ENCODE measurements at regions not wholly inside any gene's neighbourhood (a gene's known extent, or its start where the extent isn't known, plus 50 kb on each side); places are given as distances from the start of the nearest gene placed in this dataset.
"Not testable (repeated sequence)": the region's sequence is repeated elsewhere in the genome, so short reads cannot be mapped to it uniquely, and the experiment has no call there.

DNA sequence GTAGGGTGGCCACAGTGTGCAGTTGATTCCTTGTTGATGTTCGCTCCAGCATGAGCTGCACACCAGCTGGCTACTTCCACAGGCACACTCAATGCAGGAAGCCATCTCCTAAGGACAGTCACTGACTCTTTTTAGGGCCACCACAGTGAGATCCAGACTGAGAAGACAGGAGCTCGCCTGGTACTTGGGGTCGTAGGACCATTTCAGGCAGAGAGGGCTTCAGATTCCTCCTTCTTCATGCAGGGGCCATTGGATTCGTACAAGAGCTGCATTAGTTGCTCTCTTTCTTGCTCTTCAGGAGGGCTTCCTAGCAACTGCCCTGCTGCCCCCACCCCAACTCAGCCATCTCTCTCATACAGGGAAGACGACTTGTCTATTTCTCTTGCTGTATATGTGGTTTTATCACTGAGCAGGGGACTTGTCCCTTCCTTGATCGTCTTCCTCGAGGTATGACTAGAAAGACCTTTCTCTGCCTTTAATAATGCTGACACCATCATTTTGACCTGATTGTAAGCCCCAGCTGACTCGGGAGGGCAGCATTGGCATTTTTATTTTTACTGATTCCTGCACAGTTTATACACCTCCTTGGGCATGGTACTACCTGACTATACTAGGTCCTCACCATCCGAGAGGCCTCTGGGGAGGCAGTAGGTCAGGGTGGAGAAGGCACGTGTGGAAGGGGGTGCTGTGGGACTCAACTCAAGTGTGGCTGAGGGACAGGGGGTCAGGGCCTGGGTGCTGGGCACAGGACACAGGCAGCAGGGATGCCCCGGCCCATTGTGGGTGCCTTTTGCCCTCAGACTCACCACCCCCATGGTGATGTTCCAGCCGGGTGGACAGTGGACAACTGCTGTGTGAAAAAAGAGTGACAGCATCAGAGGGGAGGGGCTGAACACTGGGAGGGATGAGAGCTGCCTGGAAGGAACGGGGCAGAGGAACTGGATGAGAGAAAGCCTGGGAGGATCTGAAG is 136.7 kb upstream of the ZNF746 start:
- no peak for DNase-seq

DNA sequence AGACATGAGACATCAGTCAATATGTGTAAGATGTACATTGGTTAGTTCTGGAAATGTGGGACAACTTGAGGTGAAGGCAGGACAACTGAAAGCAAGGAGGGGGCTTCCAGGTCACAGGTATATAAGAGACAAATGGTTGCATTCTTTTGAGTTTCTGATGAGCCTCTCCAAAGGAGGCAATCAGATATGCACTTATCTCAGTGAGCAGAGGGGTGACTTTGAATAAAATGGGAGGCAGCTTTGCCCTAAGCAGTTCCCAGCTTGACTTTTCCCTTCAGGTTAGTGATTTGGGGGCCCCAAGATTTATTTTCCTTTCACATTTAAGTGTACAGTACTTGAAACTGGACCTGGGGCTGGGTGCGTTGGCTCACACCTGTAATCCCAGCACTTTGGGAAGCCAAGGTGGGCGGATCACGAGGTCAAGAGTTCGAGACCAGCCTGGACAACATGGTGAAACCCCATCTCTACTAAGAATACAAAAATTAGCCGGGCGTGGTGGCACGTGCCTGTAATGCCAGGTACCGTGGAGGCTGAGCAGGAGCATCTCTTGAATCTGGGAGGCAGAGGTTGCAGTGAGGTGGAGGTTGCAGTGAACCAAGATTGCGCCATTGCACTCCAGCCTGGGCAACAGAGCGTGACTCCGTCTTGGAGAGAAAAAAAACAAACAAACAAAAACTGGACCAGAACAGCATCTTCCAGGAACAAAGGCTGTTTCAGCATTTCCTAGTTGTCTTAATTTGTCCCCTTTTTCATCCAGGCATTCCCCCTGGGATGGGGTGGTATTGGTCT is 130.9 kb upstream of the ZNF746 start:
- DNase-seq, result not testable (repeated sequence)

DNA sequence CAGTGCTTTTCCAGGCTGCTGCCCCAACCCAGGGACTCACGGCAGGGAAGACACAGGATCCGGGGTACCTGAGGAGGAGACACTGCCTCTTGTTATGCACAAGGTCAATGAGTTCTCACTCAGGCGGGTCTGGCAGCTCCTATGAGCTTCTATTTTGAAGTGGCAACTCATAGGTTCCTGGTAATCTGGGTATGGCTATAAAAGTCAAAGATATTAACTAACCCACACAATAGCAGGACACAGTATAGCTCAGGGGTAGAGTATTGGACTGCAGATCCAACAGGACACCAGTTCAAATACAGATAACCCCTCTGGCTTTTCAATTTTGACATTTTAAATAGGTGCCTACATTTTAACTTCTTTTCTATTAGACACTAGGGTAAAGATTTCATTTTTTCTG is 130.3 kb upstream of the ZNF746 start:
- no peak for DNase-seq

DNA sequence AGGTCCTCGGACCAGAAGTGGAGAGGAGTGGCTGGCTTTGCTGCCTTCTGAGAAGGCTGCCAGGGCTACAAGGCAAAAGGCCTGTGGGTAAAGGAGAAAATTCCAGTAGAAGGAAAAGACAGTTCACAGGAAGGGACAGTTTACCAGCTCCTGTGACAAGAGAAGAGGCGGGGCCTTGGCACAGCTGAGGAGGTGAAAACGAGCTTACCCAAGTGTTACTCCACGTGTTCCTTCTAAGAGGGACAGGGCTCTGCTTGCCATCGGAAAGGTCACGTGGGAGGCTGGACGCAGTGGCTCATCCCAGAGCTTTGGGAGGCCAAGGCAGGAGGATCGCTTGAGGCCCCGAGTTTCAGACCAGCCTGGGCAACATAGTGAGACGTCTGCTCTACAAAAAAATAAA is 129.4 kb upstream of the ZNF746 start:
- DNase-seq, result no peak

DNA sequence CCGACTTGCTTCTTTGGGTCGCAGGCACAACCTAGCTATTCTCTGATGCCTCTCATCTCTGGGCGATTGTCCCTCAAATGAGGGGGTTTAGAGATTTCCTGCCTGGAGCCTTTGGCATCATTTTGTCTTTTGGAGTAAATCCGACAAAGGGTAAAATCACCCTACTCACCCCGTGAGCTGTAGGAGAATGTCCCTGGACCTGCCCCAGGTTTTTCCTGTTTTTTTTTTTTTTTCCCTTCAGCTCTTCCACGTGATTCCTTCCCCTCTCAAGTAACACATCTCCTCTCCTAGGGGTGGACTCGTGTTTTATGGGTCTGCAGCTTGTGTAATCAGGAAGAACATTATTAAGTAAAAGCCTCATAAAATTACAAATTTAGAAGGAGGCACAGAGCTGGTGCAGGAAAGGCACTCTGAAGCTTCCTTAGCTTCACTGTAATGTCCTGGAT is 128.4 kb upstream of the ZNF746 start:
- DNase-seq, result no peak

DNA sequence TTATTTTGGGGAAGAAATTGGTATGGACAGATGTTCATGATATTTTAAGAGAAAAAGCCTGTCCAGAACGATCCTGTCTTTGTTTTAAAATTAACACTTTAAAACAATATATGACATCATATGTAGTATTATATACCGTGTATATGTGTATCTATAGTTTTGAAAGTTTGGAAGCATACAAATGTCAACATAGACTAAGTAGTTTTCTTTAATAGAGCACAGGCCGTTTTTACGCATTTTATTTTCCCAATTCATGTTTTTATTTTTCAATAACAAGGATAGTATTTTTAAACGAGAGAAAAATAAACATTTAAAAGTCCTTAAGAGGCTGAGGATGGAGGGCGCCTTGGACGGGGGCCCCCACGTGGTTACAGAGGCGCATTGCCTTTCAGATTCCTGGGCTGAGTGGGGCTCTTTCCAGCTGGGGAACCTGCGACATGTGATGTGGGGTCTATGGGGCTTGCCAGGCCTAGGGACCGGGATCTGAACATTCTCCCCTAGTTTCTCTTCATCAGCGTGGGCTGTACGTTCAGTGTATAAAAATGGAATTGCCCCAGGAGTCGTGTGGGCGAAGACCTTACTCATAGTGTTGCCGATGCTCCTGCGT is 127.8 kb upstream of the ZNF746 start:
- peak in 1 of 3 experiments; percentile 50 for DNase-seq

DNA sequence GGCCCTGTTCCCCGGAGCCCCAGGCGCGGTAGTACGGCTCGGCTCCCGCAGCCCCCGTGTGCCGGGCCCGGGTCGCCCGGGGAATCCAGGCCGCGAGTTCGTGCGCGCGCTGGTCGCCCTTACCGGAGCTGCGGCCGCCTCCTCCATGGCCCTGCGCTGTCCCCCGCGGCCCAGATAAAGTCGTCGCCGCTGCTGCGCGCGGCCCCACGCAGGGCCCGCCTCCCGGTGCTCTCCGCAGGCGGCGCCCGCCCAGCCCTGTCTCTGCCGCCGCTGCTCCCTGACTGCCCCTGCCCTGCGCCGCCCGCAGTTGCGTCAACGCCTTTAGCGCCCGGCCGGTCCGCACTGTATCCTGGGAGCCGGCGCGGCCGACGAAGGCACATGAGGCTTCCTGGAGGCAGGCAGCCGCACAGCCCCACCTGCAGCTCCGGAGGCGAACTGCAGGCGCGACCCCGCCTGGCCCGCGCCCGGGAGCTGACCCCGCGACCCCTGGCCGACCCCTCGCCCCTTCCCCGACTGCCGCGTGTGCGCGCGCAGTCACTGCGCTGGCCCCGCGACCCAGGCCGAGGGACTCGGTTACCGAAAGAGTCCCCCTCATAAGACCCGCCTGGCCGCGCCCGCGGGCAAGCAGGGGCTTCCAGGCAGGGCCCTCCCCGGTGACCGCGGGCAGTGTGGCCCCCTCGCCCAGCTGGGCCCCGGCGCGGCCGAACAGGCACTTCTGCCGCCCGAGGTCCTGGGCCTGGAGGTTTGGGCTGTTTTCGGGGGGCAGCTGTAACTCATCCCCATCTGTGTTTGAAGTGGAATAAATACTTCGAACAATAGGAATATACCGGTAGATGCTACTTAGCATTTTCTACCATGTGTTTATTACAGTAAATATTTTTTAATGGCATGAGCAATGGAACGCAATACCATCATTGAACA is 127.1 kb upstream of the ZNF746 start:
- DNase-seq, result peak; percentile 92 to 95 (median 93)

DNA sequence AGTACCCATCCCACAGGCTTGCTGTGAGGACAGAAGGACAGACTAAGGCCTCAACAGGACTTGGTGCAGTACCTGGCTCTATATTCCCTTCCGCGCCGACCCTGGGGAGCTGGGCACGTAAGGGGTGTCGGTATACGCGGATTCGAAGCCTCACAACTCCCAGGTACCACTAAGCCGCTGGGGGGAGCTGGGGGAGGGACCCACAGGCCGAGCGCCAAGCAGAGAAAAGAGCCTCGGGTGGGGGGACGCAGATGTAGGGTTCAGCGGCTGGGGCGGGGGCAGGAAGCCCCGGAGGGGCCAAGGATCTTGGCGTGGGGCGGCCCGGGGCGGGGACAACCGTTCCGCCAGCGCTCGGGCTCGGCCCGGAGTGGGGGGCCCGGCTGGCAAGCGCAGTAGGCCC is 126.4 kb upstream of the ZNF746 start:
- DNase-seq, result peak; percentile 12 to 64 (median 54)

DNA sequence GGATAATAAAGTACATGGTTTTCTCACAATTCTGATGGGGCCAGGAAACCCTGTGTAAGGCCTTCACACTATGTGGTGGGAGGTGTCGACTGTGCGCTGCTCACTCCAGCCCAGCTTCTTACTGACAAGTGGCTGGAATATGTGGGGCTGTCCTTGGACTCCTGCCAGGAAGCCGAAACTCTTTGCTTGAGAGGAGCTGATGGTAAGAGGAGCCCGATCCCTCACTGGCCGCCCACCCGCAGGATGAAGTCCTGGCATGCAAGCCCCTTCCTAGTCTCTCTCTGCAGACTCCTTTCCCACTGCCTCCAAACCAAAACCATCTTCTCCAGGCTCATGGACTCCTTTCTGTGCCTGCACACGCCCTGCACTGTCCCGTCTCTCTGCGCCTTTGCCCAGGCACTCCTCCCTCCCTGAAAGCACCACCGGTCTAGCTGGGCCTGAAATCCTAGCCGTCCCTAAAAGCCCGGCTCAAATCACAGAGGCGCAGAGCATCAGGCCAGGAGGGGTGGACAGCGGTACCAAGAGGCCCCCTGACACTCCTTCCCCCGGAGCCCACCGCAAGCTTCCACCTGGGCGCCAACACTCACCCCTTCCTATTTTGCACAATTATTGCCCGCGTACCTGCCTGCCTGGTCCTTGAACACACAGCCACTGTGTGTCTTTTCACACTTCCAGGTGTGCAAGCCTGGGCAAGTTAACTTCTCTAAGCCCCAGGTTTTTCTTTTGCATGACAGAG is 125.8 kb upstream of the ZNF746 start:
- peak in 2 of 3 experiments; percentile 33 to 48 for DNase-seq

DNA sequence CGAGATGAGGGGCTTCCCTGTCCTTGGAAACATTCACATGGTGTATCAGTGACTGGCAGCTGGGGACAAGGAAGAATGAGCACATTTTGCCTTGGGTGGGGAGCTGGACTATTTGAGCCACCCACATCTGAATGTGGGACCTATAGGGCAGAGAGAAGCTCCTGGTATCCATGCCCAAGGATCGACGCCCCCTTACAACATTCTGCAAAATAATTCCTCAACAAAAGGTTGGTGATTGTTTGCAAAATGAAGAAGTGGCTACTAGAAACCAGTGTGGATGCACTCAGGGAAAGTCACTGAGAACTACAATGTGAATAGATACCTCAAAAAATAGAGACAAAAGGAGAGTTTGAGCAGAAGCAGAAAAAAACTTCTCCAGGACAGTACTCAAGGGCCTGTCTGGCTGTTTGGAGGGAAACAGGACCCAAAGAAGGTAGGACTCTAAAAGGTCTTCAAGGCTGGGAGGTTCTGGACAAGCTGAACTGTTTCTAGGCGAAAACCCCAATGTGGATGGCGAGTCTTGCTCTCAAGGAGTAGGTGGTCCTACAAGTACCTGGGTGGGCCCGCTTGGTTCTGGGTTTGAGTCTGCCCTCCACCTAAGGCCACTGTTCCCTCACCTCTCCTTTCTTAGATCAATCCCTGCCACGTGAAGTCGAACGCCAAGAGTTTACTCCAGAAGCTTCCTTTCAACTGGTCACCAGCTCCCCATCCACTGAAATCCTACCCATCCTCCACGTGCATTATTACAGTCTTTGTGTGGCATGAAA is 125.0 kb upstream of the ZNF746 start:
- no peak for DNase-seq

DNA sequence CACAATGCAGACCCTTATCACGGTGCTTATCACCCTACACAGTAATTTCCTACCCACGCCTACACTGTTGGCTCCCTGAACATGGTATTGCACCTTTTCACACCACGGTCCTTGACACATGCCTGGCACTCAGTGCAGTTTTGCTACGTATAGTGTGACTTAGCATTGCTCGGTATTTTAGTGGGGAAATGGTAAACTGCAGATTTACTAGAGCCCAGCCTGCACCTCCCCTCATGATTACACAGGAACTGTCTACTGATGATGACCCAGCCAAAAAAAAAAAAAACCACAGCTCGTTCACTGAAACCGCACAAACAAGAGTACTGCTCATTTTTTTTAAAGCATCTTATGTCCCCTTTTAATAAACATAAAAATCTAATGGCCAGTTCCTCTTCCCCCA is 124.2 kb upstream of the ZNF746 start:
- DNase-seq, result no peak

DNA sequence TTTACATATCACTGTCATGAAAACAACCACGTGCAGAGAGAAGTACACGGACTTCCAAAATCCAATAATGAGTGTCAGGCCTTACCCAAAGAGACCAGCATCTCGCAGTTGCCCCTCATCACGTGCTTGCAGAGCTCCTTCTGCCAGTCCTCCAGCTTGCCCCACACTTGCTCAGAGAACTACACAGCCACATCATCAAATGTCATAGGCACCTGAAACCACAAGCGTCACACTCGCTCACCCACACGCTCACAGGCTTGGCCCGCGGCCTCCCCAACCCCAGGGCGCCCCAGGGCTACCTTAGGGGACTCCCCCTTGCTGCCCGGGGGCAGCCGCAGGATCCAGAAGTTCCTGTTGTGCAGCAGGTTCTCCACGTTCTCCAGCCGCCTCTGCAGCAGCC is 123.4 kb upstream of the ZNF746 start:
- no peak for DNase-seq

DNA sequence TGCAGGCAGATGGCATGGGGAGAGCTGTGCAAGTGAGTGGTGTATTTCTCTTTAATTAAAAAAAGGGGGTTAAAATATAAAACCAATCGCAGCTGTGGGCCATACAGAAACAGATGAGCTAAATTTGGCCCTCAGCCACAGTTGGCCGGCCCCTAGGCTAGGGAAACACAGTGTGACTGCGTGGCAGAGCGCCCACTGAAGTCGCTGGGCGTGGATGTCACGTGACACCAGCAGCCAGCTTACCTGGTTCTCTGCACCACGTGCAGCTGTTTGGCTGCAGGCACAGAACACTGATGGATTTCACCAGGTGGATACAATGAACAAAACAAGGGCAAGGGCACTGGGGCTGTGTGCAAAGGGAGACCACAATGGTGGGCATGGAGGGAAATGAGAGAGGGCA is 119.3 kb upstream of the ZNF746 start:
- DNase-seq, result no peak

DNA sequence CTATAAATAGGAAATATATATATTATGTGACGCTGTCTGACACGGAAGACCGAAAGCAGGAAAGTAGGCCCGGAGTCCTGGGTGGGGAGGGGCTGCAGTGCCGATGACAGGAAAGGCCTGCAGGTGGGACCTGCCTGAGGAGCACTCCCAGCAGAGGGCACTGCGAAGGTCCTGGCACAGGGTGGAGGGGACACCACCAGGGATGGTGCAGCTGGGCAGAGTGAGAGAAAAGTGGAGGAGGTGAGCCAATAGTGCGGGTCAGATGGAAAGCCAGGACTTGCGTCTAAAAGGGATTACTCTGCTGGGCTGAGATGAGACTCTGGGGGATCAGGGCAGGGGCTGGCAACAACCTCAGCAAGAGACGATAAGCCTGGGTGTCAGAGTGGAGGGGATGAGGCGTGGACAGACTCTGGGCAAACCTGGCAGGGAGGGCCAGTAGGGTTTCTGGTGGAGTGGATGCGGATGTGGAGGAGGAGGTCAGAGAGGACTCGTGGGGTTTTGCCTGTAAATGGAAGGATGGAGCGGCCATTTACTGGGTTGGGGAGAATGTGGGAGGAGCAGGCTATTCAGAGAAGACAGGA is 118.2 kb upstream of the ZNF746 start:
- DNase-seq, result no peak

DNA sequence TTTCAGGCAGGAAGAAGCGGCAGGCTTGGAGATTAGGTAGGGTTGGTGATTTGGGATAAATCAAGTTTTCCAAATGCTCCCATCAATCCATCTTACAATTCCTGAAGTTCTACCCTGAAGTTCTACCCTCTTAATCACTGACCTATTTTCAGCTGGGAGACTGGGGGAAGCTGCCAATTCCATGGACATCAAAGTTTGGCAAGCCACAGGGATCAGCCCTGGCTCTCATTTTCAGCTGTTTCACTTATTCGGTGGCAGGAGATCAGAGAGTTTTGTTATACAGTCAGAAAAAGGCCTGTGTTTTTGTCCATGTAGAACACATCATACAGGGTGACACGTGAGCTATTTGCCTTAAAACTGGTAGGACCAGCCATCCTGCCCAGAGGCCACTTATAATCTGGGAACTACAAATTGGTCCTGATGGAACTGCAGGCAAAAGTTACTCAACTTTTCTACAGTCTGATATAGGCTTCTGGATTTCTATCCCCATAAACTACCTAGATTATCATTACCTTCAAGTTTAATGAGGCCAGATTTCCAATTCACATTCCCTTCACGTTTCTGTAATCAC is 112.9 kb upstream of the ZNF746 start:
- no peak for DNase-seq

DNA sequence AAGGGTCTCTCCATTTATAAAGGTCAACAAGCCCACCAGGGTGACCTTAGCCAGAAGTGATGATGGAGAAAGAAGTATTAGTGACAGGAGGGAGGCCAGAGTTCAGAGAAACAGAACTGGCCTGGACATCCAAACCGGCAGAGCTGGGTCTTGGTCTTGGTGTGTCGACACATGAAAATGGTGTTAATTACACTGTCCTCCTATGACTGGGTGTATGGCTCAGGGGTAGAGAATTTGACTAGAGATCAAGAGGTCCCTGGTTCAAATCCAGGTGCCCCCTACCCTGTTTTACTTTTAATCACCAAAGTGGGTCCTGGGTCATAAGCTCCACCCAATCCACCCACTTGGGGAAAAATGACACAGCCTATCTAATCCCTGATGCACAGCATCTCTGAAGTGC is 110.6 kb upstream of the ZNF746 start:
- no peak for DNase-seq

DNA sequence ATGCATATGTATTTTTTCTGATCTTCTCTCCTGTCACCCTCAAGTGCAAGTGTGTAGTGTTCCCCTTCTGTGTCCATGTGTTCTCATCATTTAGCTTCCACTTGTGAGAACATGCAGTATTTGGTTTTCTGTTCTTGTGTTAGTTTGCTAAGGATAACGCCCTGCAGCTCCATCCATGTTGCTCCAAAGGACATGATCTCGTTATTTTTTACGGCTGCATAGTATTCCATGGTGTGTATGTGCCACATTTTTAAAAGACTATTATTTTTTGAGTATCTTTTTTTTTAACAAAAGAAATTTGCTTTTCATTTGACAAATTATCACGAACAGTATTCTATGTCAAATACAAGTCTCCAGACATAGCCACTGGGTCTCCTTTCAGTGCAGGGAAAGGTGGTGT is 110.1 kb upstream of the ZNF746 start:
- DNase-seq, result no peak

DNA sequence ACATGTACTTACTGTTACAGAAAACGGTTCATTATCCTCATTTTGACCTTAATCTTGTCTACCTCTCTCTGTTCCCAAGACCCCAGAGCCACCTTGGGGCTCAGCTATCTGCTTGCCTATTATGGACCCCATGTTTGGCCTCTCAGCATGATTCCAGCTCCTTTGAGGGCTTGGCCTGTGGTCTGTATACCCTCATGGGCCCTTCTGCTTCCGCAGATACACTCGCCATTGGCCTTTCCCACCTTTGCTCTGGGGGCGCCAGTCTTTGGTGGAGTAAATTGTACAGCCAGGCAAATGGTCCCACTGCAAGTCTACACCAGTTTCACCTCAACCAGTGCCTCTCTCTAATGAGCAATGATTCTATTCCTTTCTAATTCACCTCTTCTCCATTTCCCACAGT is 109.2 kb upstream of the ZNF746 start:
- no peak for DNase-seq

DNA sequence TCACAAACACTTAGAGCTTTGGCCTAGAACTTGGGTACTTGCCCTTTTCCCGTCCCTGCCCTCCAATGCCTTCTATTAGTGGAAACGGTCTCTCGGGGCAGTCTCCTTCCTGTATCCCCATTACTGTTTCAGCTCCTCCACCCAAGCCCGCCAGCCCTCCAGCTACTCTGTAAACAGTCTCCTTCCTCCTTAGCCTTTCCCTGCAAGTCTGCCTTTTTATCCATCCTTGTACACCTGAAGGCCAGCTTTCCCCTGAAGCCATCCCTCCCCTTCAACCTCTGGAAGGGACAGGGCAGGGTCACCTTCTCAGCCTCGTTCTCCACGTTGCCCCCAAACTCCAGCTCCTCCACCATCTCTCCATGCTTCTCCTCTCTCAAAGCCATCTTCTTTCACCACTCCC is 108.1 kb upstream of the ZNF746 start:
- no peak for DNase-seq

DNA sequence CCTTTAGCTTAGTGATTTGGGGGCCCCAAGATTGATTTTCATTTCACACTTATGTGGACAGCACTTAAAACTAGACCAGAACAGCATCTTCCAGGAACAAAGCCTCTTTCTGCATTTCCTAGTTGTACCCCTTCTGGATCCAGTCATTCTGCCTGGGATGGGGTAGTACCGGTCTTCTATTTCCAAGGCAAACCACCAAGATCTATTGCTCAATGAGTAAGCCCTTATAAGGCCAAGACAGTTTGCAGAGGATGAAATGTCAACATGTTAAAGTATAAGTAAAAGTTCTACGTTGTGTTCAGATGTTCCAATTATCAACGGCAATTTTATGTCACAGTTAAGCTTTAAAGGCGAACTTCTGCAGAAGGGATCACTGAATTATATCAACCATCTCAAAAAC is 106.9 kb upstream of the ZNF746 start:
- DNase-seq, result no peak

All from NCI-H1417 (cell line).